ENCODE measurements at regions not wholly inside any gene's neighbourhood (a gene's known extent, or its start where the extent isn't known, plus 50 kb on each side); places are given as distances from the start of the nearest gene placed in this dataset.
"Not testable (repeated sequence)": the region's sequence is repeated elsewhere in the genome, so short reads cannot be mapped to it uniquely, and the experiment has no call there.

GRCh38 chr1:146318715-146319114 lies 89.9 kb upstream of the NOTCH2NLA start:
- TF ChIP-seq, protein P1, sequence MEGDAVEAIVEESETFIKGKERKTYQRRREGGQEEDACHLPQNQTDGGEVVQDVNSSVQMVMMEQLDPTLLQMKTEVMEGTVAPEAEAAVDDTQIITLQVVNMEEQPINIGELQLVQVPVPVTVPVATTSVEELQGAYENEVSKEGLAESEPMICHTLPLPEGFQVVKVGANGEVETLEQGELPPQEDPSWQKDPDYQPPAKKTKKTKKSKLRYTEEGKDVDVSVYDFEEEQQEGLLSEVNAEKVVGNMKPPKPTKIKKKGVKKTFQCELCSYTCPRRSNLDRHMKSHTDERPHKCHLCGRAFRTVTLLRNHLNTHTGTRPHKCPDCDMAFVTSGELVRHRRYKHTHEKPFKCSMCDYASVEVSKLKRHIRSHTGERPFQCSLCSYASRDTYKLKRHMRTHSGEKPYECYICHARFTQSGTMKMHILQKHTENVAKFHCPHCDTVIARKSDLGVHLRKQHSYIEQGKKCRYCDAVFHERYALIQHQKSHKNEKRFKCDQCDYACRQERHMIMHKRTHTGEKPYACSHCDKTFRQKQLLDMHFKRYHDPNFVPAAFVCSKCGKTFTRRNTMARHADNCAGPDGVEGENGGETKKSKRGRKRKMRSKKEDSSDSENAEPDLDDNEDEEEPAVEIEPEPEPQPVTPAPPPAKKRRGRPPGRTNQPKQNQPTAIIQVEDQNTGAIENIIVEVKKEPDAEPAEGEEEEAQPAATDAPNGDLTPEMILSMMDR (conservative IDR thresholded peaks at IDR 0.05; ENCODE audit: low read length) = not testable (repeated sequence)
- not testable (repeated sequence) for TF ChIP-seq EZH2phosphoT487 (IDR thresholded peaks at IDR 0.05; ENCODE audit: borderline replicate concordance, low read depth, low read length)
